ENCODE measurements at regions not wholly inside any gene's neighbourhood (a gene's known extent, or its start where the extent isn't known, plus 50 kb on each side); places are given as distances from the start of the nearest gene placed in this dataset.

- Histone ChIP-seq H3K4me3 (ENCODE audit: control extremely low read depth in 1 of 5, extremely low read depth in 1 of 5, insufficient read depth in 1 of 5, low read depth in 2 of 5, low read length in 4 of 5) (no peak overlapping the region), H3K27me3 (replicated peaks in 1 of 4; ENCODE audit: control extremely low read depth in 1 of 4, control insufficient read depth in 3 of 4, insufficient read depth in 4 of 4, low read length in 3 of 4) (no peaks in the 10 kb centered on the region), H3K4me1 (ENCODE audit: control insufficient read depth in 2 of 2, insufficient read depth in 2 of 2, low read length in 2 of 2) (no peaks in the 10 kb centered on the region), H3K79me2 (ENCODE audit: control insufficient read depth, insufficient read depth, low read length) (no peaks in the 10 kb centered on the region), H3K27ac (ENCODE audit: low read length in 2 of 2) (no peak overlapping the region), H4K20me1 (ENCODE audit: control insufficient read depth, insufficient read depth, low read length, poor library complexity, severe bottlenecking) (no peaks in the 10 kb centered on the region), H3K4me2 (replicated peaks; ENCODE audit: low read depth, low read length, poor library complexity, severe bottlenecking) (no peak overlapping the region), H3K9me3 (ENCODE audit: control extremely low read depth in 1 of 3, control insufficient read depth in 2 of 3, insufficient read depth in 1 of 3, low read length in 2 of 3) (peaks cover 0 to 6% (median 0%) of the 10 kb centered on the region in 3 donors), H2AFZ (ENCODE audit: insufficient read depth, low read depth, low read length, poor library complexity, severe bottlenecking) (no peak overlapping the region), H3K36me3 (replicated peaks in 1 of 2; ENCODE audit: control extremely low read depth in 1 of 2, control insufficient read depth in 1 of 2, extremely low read depth in 1 of 2, insufficient read depth in 2 of 2, low read length in 1 of 2) (no peaks in the 10 kb centered on the region), H3K9ac (ENCODE audit: low read length) (no peak overlapping the region)
- H3K27ac Mint-ChIP-seq = no peak overlapping the region
- CTCF ChIA-PET = no interaction called here
- DNase-seq (no peak), ATAC-seq (ENCODE audit: low read depth) (no peak)
- H3K4me1 Mint-ChIP-seq = no peaks in the 10 kb centered on the region
- TF ChIP-seq EZH2 (IDR thresholded peaks at IDR 0.05; ENCODE audit: borderline replicate concordance, insufficient read depth, low read depth, low read length, poor library complexity, severe bottlenecking) (no peak), CTCF (IDR thresholded peaks at IDR 0.05) (no peak)
- intact Hi-C loops (cut with micrococcal nuclease) = no loop called here
- no peak overlapping the region for H3K4me3 Mint-ChIP-seq
- 93% methylated on average over 4 of the region's 4 CpGs for WGBS (ENCODE audit: insufficient coverage)
- no peaks in the 10 kb centered on the region for H3K9me3 Mint-ChIP-seq (ENCODE audit: insufficient read depth)
- POLR2A ChIA-PET = no interaction called here
- no peaks in the 10 kb centered on the region for H3K27me3 Mint-ChIP-seq
Measured at GRCh38 chr5:153299891-153300290, 190.6 kb upstream of the GRIA1 start.

- H3K79me2 ChIP-seq (ENCODE audit: control insufficient read depth, insufficient read depth, low read length) = no peaks in the 10 kb centered on the region
- DNase-seq = no peak
- H3K27me3 Mint-ChIP-seq = no peaks in the 10 kb centered on the region
- intact Hi-C loops (cut with micrococcal nuclease) = no loop called here
- no peak for TF ChIP-seq CTCF (IDR thresholded peaks at IDR 0.05)
- TF ChIP-seq EZH2 (IDR thresholded peaks at IDR 0.05; ENCODE audit: borderline replicate concordance, insufficient read depth, low read depth, low read length, poor library complexity, severe bottlenecking) = no peak
- H3K27ac Mint-ChIP-seq = no peak overlapping the region
- WGBS (ENCODE audit: insufficient coverage) = 50% methylated on average over 1 of the region's 1 CpG
- H3K4me3 Mint-ChIP-seq = no peak overlapping the region
- no peak overlapping the region for H2AFZ ChIP-seq (ENCODE audit: insufficient read depth, low read depth, low read length, poor library complexity, severe bottlenecking)
- no peaks in the 10 kb centered on the region for H3K27me3 ChIP-seq (replicated peaks in 1 of 4; ENCODE audit: control extremely low read depth in 1 of 4, control insufficient read depth in 3 of 4, insufficient read depth in 4 of 4, low read length in 3 of 4)
- H4K20me1 ChIP-seq (ENCODE audit: control insufficient read depth, insufficient read depth, low read length, poor library complexity, severe bottlenecking) = no peaks in the 10 kb centered on the region
- H3K36me3 ChIP-seq (replicated peaks in 1 of 2; ENCODE audit: control extremely low read depth in 1 of 2, control insufficient read depth in 1 of 2, extremely low read depth in 1 of 2, insufficient read depth in 2 of 2, low read length in 1 of 2) = no peaks in the 10 kb centered on the region
- no peaks in the 10 kb centered on the region for H3K9me3 Mint-ChIP-seq (ENCODE audit: insufficient read depth)
- no peak for ATAC-seq (ENCODE audit: low read depth)
- H3K9ac ChIP-seq (ENCODE audit: low read length) = no peak overlapping the region
- H3K27ac ChIP-seq (ENCODE audit: low read length in 2 of 2) = no peak overlapping the region
- no peaks in the 10 kb centered on the region for H3K4me1 ChIP-seq (ENCODE audit: control insufficient read depth in 2 of 2, insufficient read depth in 2 of 2, low read length in 2 of 2)
- H3K9me3 ChIP-seq (ENCODE audit: control extremely low read depth in 1 of 3, control insufficient read depth in 2 of 3, insufficient read depth in 1 of 3, low read length in 2 of 3) = no peaks in the 10 kb centered on the region
- no peaks in the 10 kb centered on the region for H3K4me1 Mint-ChIP-seq
- no peak overlapping the region for H3K4me3 ChIP-seq (ENCODE audit: control extremely low read depth in 1 of 5, extremely low read depth in 1 of 5, insufficient read depth in 1 of 5, low read depth in 2 of 5, low read length in 4 of 5)
- ChIA-PET POLR2A (no interaction called here), CTCF (no interaction called here)
- H3K4me2 ChIP-seq (replicated peaks; ENCODE audit: low read depth, low read length, poor library complexity, severe bottlenecking) = no peak overlapping the region
Measured at GRCh38 chr5:153308282-153308681, 182.2 kb upstream of the GRIA1 start.
